HG03103 (cell line): ENCODE measurements at regions not wholly inside any gene's neighbourhood (a gene's known extent, or its start where the extent isn't known, plus 50 kb on each side); places are given as distances from the start of the nearest gene placed in this dataset.

Source experiments
- ATAC-seq: cut with Tn5 transposase; IDR thresholded peaks from one replicate; pipeline ENCODE4 v1.9.1; 2021; ENCODE audit warnings: low read depth; ENCODE audit not compliant: unreplicated experiment

DNA sequence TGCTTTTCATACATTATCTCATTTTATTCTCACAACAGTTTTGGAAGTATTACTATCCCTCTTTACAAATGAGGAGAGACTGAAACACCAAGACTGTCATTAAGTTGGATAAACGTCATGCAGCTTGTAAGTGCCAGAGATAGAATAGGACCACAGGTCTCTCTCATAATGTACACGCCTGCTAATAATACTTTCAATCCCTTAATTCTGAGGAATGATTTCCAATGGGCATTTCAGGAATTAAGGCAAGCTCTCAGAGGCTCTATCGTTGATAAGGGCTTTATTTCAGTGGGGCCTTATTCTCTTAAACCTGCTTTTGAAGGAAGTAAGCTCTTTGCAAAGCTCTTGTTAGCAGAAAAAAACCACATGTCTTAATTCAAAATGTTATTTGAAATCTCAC lies 229.1 kb downstream of the NFKBIZ start:
- ATAC-seq: no peak

GRCh38 chr3:102078854-102079808 lies 229.8 kb downstream of the NFKBIZ start:
- no peak for ATAC-seq

DNA sequence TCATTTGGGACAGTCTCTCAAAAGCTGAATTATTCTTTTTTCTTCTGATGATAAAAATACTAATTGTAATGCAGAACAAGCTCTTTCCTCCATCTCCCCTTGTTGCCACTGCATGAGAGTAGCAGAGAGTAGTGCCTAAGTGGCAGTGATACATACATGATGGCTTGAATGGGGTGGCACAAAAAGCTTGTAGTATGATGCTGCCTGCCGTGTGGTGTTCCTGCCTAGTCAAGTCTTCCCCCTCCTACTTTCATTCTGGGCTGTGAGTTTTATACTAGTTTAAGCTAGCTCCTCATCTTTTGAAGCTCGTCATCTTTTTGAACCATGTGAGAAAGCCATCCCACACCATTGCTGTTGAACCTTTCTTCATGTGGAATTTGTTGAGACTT lies 230.5 kb downstream of the NFKBIZ start:
- ATAC-seq: no peak

DNA sequence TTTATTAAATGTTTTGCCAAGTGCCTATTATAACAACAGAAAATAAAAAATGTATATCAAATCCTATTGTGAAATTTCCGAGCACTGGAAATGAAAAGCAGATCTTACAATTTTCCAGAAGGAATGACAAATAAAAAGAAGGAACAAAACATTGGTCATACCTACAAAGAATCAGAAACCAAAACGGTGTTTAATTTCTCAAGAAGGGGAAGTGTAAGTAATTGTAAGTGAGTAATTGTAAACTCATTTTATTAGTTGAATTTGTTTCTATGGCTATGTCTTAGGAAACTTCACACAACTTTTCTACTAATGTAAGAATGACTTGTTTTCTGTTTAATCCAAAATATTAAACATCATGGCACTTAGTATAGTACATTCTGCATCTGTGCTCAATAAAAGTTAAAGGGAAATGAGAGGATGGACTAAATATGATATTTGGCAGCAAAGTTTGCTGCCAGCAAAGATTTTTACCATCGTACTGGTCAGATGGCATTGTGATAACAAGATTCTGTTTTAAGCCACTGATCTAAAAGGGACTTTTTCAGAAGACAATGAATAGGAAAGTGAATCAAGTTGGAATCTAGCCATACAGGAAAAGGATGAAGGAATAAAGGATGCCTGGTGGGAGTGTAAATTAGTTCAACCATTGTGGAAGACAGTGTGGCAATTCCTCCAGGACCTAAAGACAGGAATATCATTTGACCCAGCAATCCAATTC lies 232.4 kb downstream of the NFKBIZ start:
- no peak for ATAC-seq

GRCh38 chr3:102083473-102083872 lies 234.2 kb downstream of the NFKBIZ start:
- ATAC-seq: no peak

DNA sequence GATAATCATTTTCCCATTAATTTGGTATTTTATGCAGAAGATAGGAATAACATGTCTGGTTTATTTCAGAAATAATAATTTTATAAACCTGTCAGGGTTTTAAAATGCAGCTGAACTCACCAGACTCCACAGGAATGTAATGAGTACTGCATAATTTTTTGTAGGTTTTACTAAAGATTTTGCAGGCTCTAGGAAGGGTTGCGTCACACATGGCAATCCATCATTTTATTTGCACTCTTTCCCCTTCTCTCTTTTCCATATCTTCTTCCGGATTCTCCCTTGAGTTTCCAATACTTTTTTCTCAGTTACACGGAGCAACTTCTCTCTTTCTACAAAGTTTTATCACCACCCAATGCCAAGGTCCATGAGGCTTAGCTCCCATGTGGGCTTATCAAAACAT lies 234.7 kb downstream of the NFKBIZ start:
- no peak for ATAC-seq

DNA sequence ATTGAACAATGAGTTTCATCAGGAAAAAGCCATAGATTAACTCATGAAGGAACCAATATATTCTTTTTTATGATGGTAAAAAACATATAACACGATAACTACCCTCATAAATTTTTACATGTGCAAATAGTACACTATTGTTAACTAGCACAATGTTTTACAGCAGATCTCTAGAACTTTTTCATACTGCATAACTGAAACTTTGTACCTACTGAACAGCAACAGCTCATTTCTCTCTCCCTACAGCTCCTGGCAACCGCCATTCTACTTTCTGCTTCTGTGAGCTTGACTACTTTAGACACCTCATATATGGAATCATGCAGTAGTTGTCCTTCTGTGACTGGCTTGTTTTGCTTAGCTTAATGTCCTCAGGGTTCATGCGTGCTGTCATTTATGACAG lies 235.4 kb downstream of the NFKBIZ start:
- peak; percentile 48 for ATAC-seq

DNA sequence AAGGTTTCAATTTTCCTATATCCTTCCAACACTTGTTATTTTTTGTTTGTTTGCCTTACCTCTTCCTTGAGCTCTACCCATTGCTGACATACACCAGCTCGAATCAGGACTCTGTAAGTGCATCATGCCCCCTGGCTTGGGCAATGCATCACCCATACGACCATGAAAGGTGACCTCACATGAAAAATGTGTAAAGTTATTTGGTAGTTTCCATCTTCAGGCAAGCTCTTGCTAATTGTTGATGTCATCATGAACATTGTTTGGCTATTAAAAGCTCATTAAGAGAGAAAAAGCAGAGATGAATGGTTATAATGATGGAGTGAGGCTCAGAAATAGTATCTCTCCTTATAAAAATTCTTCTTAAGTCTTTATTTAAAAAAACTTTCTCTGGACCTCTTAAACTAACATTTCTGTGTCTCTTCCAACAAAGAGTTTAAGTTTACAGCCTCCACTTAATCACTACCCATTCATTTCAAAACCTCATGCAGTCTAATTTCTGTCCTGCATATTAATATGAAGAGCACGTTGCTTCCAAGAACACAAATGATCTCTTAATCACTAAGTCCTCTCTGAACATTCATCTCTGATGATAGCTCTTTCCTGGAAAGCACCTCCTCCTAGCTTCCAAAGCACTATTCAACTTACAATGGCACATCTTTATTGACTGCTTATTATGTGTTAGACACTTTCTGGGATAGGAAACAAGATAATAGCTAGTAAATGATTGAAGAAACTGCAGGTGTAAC lies 236.3 kb downstream of the NFKBIZ start:
- no peak for ATAC-seq

GRCh38 chr3:102087236-102087635 lies 237.9 kb downstream of the NFKBIZ start:
- ATAC-seq: no peak

DNA sequence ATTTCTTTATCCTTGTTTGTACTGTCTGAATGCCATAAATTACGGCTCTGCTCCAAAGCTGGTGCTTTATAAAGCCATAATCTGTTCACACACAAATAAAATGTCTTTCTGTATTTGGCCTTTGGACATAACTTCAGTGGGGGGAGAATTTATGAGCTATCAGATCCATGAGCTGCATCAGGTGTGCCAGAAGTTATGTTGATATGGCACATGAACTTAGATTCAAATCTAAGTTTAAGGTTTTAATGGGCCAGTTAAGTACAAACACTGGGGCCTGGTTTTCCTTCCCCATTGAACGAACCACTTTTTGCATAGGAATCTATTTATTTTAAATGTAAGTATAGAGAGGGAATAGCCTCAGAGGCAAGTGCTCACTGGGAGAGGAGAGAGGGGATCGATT lies 239.9 kb downstream of the NFKBIZ start:
- no peak for ATAC-seq

- ATAC-seq: no peak
Observed at GRCh38 chr3:102089904-102090720, 240.8 kb downstream of the NFKBIZ start.

- no peak for ATAC-seq
Observed at GRCh38 chr3:102090721-102091045, 241.4 kb downstream of the NFKBIZ start.

DNA sequence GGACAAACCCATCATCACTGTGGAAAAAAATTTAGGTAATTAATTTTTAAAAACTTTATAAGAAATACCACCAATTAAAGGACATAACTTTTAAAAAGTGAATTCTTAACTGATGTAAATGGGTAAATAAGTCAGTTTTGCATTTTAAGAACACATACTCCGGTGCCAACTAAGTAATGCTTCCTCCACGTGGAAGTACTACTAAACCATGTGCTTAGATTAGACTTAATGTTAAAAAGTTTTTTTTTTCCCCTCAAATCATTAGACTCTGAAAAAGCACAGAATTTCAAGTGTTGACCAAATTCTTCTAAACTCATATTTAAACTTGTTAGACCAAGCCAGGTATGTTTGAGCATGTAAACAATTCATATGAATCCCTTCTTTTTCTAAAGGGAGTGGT lies 242.0 kb downstream of the NFKBIZ start:
- no peak for ATAC-seq

DNA sequence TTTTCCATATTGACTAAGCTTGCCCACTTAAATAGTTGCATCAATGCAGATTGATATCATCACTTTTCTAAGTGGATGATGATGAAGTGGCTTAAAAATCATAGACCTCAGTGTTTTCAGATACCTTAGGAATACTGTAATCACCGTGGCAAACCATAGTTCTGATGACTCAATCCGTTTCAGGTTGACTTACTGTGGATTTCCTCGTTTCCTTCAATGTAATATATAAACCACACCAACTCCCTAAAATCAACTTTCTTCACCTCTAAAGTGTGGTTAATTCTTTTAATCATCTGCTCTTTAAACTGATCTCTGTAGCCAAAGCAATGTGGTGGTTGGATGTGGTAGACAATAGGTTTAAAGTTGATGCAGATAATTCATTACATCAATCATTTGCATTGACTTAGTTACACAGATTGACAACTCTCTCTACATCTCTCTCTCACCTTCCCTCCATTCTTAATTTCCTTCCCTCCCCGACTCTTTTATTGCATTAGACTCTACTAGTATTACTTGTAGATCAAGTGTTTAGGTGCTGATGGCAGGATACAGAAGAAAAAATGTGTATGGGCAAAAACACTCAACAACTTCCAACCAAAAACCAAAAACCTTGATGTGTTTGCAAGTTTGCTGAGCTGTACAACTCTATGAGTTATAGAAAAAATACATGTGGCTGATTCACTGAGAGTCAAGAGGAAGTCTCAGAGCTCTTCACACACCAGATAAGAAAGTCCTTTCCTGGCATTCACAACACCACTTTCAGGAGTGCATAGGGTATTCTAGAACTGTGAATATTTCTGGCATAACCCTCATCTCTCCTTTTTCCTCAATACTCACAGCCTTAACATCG lies 243.5 kb downstream of the NFKBIZ start:
- ATAC-seq: no peak

DNA sequence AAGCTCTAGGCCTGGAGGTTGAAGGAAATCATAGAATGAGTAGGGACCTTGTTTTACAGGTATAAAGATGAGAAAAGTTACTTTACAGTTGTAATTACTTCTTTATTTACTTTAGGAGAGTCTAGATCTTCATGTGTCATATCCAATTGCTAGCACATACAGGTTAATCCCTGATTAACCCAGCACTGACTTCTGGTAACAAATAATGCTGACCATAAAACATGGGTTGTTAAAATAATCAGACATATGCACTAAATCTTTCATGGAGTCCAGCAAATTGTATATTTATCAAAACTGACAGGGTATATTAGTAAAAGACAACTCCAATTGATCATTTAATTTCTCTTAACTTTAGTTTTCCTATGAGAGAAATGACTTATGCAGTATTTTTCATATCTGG lies 245.2 kb downstream of the NFKBIZ start:
- ATAC-seq: no peak

DNA sequence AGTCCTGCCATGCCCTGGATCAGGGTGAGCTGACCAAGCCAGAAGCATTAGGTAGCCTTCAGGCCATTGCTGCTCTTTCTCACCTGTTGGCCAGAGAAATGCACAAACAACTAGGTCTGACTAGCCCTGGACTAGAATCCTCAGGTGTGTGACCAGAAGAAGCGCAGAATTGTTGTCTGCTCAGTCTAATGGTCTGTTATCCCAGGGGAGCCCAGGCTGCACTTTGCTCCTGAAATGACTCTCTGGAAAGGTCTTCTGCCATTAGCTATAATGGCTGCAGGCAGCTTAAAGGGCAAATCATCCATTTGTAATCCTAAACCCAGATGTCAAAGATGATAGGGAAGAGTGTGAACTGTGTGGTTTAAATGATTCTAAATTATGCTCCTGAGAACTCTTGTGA lies 246.1 kb downstream of the NFKBIZ start:
- no peak for ATAC-seq

- no peak for ATAC-seq
Observed at GRCh38 chr3:102096066-102096465, 246.8 kb downstream of the NFKBIZ start.

GRCh38 chr3:102098130-102098885 lies 249.0 kb downstream of the NFKBIZ start:
- no peak for ATAC-seq

DNA sequence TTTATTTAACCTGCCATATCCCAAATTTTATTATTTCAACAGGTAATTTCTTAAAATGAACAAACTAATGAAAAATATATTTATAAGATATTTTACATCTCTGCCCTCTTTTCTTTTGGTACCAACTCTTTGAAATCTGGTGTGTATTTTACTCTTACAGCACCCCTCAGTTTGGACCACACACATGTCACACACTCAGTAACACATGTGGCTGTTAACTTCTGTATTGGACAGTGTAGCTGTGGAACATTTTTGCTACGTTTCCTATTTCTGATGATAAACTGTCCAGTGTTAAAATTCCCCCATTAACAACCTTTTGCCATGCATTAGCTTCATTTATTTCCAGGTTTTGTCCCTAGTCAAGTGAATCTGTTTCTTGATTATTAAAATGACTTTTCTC lies 250.6 kb downstream of the NFKBIZ start:
- ATAC-seq: no peak
